NCI-H2107 treated with DMSO at 0.1 percent for 48 hours (cell line): ENCODE measurements at regions not wholly inside any gene's neighbourhood (a gene's known extent, or its start where the extent isn't known, plus 50 kb on each side); places are given as distances from the start of the nearest gene placed in this dataset.
"Not testable (repeated sequence)": the region's sequence is repeated elsewhere in the genome, so short reads cannot be mapped to it uniquely, and the experiment has no call there.

ENCODE experiments used
- DNase-seq: peaks from one replicate; lab custom pipeline; 2025; ENCODE audit not compliant: unreplicated experiment; lab: John Stamatoyannopoulos, UW

DNA sequence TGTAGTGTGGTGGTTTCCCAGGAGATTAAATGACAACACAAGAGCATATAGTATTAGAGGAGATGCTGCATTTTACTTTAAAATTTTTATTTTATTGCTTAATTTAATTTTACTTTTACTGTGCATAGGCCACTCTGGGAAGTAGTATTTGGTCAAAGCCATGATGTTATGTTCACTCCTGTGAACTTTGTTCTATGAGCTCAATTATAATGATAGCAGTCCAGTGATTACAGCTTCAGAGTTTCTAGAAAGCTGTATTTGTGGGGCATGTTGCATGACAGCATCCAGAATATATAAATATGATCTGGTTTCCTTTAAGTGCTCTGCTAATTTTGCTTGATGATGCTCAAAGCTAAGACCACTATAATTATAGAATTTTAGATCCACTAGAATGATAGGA, 338.6 kb downstream of the NSUN3 start:
- DNase-seq = no peak

DNA sequence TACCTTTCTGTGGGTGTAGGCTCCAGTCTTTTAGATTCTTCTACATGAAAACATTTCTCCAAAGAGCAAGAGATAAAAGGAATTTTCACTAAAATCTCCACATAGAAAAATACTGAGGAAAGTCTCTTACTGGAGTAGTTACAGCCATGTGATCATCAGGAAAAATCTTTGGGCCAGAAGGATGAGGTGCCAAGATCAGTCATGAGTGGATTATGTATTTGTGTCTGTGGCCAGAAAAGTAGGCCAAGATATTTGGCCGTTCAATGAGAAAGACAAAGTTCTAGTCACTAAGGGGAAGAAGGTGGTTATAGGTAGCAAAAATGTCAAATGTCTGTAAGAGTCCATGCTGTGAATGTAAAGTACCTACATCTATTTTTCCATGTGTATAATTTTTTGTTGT, 339.3 kb downstream of the NSUN3 start:
- no peak for DNase-seq

DNA sequence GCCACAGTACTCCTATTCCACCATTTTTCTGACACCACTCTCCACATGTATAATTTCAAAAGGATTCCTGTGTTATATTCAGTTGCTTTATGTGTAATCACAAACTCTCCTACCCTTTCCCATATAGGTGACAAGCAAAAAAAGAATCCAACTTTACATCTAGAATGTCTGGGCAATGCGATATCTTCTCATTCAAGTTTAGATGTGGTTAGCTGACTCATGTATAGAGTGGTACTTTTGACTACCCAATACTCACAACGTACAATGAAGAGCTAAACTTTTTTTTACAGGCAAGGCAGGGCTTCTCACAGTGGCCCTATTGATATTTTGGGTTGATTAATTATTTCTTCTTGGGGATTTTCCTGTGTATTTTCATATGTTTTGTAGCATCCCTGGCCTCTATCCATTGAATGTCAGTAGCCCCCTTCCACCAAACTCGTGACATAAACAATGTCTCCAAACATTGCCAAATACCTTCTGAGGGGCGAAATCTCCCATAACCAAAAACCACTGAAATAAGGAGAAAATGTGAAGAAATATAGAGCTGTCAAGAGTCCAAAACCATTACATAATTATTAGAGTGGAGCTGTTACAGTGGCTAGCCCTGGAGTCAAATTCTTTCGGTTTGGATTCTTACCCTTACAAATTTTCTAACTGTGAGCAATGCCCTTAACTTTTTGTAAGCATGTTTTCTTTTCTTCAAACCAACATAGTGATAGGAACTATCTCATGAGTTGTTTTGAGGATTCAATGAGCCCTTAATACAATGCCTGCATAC, 342.6 kb downstream of the NSUN3 start:
- DNase-seq = no peak

DNA sequence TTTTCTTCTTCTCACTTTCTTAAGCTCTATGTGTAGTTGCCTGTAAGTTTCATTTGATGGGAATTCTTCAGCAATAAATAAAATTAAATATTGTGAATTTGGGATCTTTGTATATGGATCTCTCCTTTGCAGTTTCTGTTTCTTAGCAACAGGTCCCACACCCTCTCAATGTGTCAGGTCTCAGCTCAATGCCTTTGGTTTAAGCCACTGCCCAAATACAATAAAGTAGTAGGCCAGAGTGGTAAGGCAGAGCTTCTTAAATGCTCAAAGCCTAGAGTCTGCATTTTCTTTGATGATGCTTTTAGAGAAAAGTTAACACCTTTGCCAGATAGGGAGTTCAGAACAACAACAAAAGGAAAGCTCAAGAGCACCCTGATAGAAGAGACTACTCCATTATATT, 343.7 kb downstream of the NSUN3 start:
- DNase-seq = no peak

DNA sequence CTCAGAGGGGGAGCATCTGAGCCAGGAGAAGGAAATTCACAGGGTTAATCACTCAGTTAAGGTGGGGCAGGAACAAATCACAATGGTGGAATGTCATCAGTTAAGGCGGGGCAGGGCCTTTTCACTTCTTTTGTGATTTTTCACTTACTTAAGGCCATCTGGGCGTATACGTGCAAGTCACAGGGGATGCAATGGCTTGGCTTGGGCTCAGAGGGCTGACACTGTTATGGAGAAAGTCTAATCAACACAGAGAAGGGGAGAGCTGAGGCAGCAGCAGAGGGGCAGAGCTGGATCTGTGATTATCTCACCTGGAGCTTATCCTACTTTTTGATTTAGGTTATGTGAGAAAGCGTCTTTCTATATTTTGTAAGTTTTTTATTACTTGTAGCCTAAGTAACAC, 350.1 kb downstream of the NSUN3 start:
- not testable (repeated sequence) for DNase-seq

DNA sequence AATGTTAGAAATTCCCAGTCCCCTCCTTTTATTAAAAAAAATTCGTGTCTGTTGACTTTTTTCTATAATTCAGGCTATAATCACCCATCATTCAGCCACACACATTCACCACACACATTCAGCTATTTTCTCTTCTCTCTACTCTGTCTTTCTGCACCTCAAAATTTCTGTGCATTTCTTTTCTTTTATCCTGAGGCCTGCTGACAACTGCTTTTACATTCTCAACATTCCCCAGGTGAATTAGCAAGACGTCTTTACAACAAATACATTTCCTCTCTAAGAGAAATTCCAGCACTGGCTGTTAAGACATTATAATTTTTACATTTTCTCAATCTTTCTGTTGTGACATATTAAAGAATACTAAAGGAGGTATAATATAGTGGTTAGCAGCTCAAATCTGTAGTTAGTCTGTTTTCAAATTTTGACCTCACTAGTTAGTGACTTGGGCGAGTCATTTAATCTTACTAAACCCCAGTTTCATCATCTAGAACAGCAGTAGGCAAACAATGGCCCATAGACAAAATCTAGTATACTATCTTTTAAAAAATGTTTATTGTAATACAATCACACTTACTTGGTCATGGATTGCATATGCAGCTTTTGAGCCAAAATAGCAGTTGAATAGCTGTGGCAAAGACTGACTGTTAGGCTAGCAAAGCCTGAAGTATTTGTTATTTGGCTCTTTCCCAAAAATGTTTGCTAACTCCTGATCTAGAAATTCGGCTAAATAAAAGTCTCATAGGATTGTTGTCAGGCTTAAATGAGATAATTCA, 350.7 kb downstream of the NSUN3 start:
- no peak for DNase-seq

DNA sequence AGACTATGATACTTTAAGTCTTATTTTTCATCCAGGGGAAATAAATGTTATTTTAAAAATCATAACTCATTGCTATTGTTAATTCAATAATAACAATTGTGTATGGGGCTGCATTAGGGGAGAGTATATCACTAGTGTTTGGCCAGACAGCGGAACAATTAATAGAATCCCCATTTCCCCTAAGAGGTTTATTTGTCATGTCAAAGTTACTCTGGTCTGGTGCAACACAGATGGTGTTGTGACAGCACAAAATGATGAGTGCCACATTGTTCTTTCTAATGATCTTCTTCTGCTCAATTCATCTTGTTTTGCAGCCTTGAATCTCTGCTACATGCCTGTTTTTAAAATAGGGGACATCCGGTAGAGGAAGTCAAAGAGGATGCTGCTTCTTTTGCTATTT, 351.6 kb downstream of the NSUN3 start:
- no peak for DNase-seq

DNA sequence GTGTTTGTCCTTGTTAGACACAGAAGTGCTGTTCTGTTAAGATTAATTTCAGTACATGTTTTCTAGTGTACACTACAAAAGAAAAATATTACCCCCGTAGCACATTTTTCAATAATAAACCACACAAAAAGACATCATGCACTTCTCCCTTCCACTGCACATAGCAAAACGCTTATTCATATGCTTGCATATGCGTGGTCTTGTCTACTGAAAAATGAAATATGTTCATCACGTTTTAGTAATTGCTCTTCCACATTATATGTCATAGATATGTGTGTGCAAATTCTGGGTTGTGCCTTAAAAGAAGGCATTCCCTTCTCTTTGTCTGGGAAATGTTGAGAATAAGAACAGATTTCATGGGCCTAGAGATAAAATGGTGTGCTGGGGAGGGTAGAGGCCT, 353.9 kb downstream of the NSUN3 start:
- no peak for DNase-seq

DNA sequence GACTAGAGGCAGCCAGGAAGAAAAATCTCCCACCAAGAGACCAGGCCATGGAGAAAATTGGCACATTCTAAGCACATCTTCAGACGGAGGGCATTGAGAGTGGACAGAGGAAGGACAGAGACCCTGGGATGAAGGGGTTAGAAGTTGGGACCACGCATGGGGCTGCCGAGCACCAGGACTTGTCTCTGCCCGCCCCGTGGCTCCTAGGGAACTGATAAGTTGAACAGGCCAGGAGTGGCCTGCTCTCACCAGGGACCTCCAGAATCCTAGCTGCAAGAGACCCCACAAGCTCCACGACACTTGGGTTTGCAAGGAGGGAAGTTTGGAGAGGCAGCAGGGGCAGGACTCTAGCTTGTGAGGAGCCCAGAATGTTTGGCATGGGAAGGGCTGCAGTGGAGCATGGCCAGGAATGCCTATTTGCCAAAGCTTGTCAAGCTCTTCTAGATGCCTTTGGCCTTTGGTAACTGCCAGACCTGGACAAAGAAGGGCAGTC, 355.1 kb downstream of the NSUN3 start:
- DNase-seq = no peak

DNA sequence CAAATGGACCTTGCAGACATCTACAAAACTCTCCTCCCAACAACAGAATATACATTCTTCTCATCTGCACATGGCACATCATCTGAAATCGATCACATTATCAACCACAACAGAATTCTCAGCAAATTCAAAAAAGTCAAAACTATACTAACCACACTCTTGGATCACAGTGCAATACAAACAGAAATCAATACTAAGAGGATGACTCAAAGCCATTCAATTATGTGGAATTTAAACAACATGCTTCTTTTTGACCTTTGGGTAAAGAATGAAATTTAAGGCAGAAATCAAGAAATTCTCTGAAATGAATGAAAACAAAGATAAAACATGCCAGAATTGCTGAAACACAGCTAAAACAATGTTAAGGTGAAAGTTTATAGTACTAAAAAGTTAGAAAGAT, 358.1 kb downstream of the NSUN3 start:
- no peak for DNase-seq

DNA sequence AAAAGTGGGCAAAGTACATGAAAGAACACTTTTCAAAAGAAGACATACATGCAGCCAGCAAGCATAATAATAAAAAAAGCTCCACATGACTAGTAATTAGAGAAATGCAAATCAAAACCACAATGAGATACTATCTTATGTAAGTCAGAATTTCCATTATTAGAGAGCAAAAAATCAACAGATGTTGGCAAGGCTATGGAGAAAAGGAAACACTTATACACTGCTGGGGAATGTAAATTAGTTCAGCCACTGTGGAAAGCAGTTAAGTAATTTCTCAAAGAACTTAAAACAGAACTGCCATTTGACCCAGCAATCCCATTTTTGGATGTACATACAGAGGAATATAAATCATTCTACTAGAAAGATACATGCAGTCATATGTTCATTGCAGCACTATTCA, 360.7 kb downstream of the NSUN3 start:
- no peak for DNase-seq

DNA sequence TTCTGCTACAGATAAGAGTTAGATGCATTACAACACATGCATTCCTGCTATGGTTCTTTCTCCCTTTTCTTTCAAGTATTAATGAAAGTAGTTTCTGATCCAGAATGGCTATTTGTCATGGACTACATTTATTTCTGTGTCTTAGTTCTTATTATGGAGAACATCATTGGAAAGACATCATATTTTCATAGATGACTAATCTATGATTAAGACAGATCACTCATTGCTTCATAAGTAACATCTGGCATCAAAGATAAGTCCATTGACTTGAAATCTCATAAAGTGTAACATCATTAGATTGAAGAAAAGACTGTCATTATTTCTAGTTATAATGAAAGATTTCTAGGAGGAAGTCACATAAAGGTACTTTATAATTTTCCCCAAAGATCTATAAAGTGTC, 366.7 kb downstream of the NSUN3 start:
- no peak for DNase-seq

DNA sequence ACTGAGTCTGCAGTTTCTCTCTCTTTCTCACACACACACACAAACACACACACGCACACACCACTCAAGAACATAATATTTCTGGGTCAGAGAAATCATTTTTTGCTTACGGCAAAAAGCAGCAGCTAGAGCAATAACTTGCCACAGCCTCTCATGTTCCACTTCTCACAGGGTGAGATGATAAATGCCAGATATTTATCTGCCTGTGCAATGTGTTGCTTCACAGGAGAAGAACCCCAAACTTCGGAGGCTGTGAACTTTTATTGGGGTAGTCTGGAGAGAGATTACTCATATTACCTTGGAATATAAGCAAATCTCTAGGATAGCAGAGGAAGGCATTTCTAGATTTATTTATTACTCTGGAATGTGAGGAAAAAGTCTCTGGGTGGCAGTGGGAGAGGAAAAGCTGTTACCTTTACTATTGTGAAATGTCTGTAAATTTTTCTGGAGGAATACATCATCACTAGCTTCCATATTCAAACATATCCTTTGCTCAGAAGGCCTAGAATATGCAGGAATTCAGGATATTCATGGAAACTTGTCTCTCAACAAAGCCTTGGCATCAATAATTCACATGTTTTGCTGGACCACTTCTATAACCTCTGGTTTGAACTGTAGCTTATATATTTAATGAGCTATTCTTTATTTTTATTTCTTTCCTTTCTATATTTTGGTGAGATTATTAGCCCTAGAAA, 369.2 kb downstream of the NSUN3 start:
- no peak for DNase-seq

DNA sequence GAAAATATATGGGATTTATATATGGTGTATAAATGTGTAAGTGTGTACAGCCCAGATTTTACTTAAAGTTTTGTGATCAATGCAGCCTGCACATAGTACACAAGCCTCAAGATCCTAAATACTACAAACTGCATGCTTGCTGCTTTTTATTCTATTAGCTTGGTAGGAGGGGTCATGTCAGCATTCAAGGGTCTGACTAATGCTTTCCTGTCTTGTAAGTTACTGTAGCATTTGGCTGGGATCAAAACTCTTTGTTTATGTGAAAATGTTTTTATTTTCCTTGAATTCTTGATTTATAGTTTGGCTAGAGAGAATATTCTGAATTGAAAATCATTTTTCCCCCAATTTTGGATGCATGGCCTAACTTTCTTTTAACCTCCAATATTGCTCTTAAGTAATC, 370.9 kb downstream of the NSUN3 start:
- DNase-seq = no peak

DNA sequence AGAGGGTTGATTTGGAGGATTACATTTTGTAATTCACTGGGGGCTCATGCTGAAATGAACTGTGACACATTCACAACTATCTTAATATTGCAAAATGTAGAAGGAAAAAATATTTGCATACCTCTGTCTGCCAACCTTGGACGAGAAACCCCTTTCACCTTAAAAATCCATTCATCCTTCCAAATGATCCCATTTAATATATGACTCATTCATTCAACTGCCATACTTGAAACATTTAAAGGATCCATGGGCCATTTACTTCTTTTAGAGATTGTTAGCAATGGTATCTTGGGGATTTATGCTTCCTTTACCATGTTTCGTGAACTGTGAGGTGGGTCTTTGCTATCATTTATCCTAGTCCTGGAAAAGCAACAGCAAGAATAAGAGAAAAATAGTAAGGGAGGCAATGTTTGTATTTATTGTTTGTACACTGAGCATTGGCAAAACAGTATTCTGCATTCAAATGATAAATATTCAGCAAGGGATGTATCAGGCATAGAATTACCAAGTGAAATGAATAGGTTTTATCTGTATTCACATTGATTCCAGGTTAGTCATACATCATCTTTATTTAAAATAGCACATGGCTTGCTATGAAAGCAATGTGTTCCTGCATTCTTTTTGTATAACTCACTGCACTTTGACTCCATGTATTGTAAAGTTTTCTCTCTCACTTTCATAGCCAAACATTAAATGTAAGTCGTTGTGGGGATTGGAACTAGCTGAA, 378.1 kb downstream of the NSUN3 start:
- DNase-seq = no peak

DNA sequence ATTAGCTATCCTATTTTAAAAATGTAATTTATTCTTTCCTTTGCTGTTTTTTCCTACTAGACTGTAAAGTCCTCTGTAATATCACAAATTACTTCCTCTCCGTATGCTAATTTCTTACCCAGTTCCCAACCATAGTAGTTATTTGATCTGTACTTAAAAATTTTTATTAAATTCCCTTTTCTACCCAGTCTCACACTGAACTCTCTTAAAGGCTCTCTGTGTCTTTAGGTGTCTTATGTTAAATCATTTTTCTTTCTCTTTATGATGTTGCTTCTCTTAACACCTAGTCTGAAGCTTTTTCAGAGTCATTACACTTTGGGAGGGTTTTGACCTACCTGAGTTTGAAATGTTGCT, 378.6 kb downstream of the NSUN3 start:
- DNase-seq = no peak

DNA sequence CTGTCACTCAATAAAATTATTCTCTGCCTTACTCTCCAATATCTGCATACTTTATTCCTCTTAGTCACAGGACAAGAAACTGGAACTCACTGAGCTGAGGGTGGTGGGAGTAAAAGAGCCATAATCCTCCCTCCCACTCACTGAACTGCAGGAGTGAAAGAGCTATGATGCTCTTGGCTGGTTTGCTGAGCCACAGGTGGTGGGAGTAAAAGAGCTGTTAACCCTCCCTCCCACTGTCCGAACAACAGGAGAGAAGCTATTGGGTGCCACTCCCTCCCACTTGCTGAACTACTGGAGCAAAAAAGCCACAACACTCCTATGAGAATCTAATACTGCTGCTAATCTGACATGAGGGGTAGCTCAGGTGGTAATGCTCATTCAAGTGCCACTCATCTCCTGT, 391.0 kb downstream of the NSUN3 start:
- DNase-seq = no peak

DNA sequence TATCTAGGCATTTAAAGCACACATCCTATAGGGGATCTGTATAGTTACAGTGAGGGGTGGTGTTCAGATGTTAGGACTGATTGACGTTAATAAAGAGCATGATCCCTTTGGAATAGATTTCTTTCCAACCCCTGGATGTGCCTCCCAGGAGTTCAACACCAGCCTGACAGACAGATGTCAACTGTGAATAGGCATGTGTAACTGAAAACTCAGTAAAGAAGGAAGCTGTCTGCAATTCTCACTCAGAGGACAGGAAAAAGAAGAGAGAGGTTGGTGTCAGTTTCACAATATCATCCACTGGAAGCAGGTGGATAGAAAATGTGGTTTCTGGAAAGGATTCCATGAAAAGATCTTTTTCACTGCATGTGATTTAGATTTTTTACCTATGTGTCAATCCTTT, 396.3 kb downstream of the NSUN3 start:
- no peak for DNase-seq

DNA sequence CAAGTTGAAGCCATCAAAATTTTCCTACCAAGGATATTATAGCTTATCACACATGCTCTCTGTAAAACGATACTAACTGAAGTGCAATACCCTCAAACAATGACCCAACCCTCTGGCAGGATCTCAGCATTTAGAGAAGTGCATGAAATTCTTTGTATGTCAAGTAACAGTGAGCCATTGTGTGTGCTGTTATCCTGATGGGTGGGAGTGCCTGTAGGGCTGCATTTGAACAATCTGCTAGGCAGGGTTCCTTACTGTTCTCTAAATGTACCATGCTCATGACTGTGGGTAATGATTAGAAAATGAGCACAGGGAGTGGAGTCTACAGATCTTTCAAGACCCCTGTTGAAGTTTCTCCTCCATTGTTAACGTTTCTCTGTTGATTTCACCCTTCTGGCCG, 398.1 kb downstream of the NSUN3 start:
- DNase-seq = no peak

DNA sequence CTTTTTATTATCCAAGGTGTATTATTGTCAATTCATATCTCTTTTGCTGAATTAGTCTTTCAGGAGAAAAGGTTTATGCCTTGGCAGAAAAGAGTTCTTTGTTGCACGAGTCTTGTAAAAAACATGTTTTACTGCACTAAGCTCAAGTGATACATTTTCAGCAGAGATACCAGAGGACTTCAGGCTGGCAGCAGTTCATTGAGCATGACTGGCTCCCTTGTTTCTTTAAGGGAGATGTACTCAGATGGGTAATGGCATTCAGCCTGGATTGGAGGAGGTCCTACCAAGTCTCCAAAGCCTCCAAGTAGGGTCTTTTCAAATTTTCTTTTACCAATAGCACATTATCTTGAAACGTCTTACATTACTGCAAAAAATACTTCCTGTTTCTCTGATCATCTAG, 400.1 kb downstream of the NSUN3 start:
- no peak for DNase-seq

DNA sequence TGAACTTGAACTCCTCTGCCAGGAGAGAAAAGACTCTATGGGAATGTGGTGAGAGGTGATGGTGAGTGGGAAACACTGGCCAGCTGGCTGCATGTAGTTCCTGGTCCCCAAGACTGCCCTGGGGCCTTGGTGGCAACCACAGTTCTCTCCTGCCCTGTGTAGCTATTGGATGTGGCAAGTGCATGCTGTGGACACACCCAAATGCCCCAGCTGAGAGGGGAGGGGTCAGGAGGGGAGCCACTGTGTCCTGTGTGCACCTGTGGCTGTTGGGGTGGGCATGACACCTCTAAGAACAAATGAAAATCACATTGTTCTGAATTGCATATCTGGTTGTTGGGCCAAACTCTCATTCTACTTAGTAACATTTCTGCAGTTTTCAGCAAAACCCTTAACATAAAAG, 409.6 kb downstream of the NSUN3 start:
- no peak for DNase-seq
